OCI-LY7 (cell line): ENCODE measurements at regions not wholly inside any gene's neighbourhood (a gene's known extent, or its start where the extent isn't known, plus 50 kb on each side); places are given as distances from the start of the nearest gene placed in this dataset.

Source experiments
- EZH2phosphoT487 ChIP-seq: fragments of 200-600 bp; sonication (generic); IDR thresholded peaks from 2 replicates; pipeline ENCODE4 v1.6.1; 2018; ENCODE audit warnings: low read depth, borderline replicate concordance, mild to moderate bottlenecking, mixed run types, antibody characterized with exemption, low read length, moderate library complexity, mixed read lengths
- TF ChIP-seq, protein P1 (sequence below): fragments of 200-600 bp; sonication (generic); conservative IDR thresholded peaks from 2 replicates; pipeline ENCODE4 v1.5.1; 2014; ENCODE audit warnings: mild to moderate bottlenecking, antibody characterized with exemption, low read length, moderate library complexity, mixed read lengths

- TF ChIP-seq, protein P1, sequence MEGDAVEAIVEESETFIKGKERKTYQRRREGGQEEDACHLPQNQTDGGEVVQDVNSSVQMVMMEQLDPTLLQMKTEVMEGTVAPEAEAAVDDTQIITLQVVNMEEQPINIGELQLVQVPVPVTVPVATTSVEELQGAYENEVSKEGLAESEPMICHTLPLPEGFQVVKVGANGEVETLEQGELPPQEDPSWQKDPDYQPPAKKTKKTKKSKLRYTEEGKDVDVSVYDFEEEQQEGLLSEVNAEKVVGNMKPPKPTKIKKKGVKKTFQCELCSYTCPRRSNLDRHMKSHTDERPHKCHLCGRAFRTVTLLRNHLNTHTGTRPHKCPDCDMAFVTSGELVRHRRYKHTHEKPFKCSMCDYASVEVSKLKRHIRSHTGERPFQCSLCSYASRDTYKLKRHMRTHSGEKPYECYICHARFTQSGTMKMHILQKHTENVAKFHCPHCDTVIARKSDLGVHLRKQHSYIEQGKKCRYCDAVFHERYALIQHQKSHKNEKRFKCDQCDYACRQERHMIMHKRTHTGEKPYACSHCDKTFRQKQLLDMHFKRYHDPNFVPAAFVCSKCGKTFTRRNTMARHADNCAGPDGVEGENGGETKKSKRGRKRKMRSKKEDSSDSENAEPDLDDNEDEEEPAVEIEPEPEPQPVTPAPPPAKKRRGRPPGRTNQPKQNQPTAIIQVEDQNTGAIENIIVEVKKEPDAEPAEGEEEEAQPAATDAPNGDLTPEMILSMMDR, result no peak
- no peak for TF ChIP-seq EZH2phosphoT487
These were observed 525.1 kb upstream of the NBEA start for GRCh38 chr13:34416971-34417380.
